ENCODE measurements at regions not wholly inside any gene's neighbourhood (a gene's known extent, or its start where the extent isn't known, plus 50 kb on each side); places are given as distances from the start of the nearest gene placed in this dataset.

- TF ChIP-seq, protein P1, sequence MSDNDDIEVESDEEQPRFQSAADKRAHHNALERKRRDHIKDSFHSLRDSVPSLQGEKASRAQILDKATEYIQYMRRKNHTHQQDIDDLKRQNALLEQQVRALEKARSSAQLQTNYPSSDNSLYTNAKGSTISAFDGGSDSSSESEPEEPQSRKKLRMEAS (IDR thresholded peaks at IDR 0.05; ENCODE audit: low read depth, low read length): no peak
- TF ChIP-seq POLR2A (IDR thresholded peaks at IDR 0.05; ENCODE audit: extremely low read depth, insufficient read length): no peak
- no peak for TF ChIP-seq MYC (IDR thresholded peaks at IDR 0.05; ENCODE audit: low read depth, low read length)
- no peak overlapping the region for H3K4me3 ChIP-seq (ENCODE audit: low read depth, low read length)
- no peak for DNase-seq (ENCODE audit: low read depth)
These were observed 112.0 kb downstream of the CHST1 start for GRCh38 chr11:45553383-45553936.

GRCh38 chr11:45551191-45551713 lies 114.2 kb downstream of the CHST1 start:
- no peak for DNase-seq (ENCODE audit: low read depth)
- no peak overlapping the region for H3K4me3 ChIP-seq (ENCODE audit: low read depth, low read length)
- TF ChIP-seq POLR2A (IDR thresholded peaks at IDR 0.05; ENCODE audit: extremely low read depth, insufficient read length) (no peak), CTCF (IDR thresholded peaks at IDR 0.05; ENCODE audit: low read depth, low read length) (no peak), MYC (IDR thresholded peaks at IDR 0.05; ENCODE audit: low read depth, low read length) (no peak)
- TF ChIP-seq, protein P1 (IDR thresholded peaks at IDR 0.05; ENCODE audit: low read depth, low read length): no peak

DNA sequence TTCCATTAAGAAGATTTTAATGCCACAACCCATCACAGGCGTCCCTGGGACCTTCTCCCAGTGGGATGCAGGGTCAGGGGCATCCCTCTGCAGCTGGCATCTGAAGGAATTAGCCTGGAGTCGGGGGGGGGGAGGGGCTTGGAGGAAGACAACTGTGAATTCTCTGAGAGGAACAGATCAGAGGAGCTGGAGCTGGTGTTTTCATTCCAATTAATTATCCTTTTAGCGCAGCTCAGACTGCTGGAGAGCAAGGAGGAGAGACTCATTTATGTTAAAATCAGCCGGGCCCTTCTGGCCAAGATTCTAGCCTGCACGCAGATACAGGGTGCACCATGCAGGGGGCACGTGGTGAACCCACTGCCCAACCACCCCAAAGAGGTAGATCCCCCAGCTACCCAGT lies 116.2 kb downstream of the CHST1 start:
- H3K4me3 ChIP-seq (ENCODE audit: low read depth, low read length): no peak overlapping the region
- no peak for DNase-seq (ENCODE audit: low read depth)
- no peak for TF ChIP-seq CTCF (IDR thresholded peaks at IDR 0.05; ENCODE audit: low read depth, low read length)
- no peak for TF ChIP-seq POLR2A (IDR thresholded peaks at IDR 0.05; ENCODE audit: extremely low read depth, insufficient read length)
- TF ChIP-seq MYC (IDR thresholded peaks at IDR 0.05; ENCODE audit: low read depth, low read length): no peak
- TF ChIP-seq, protein P1 (IDR thresholded peaks at IDR 0.05; ENCODE audit: low read depth, low read length): no peak

- DNase-seq (ENCODE audit: low read depth): no peak
- TF ChIP-seq MYC (IDR thresholded peaks at IDR 0.05; ENCODE audit: low read depth, low read length): no peak
- TF ChIP-seq, protein P1 (IDR thresholded peaks at IDR 0.05; ENCODE audit: low read depth, low read length): no peak
- TF ChIP-seq POLR2A (IDR thresholded peaks at IDR 0.05; ENCODE audit: extremely low read depth, insufficient read length): no peak
These were observed 119.1 kb downstream of the CHST1 start for GRCh38 chr11:45546366-45546765.

GRCh38 chr11:45544826-45545225 lies 120.6 kb downstream of the CHST1 start:
- no peak for TF ChIP-seq POLR2A (IDR thresholded peaks at IDR 0.05; ENCODE audit: extremely low read depth, insufficient read length)
- no peak for TF ChIP-seq CTCF (IDR thresholded peaks at IDR 0.05; ENCODE audit: low read depth, low read length)
- TF ChIP-seq MYC (IDR thresholded peaks at IDR 0.05; ENCODE audit: low read depth, low read length): no peak
- TF ChIP-seq, protein P1 (IDR thresholded peaks at IDR 0.05; ENCODE audit: low read depth, low read length): no peak
- no peak for DNase-seq (ENCODE audit: low read depth)
- no peak overlapping the region for H3K4me3 ChIP-seq (ENCODE audit: low read depth, low read length)

More at GRCh38 chr11:45546366-45546765, 119.1 kb downstream of the CHST1 start:
- H3K4me3 ChIP-seq (ENCODE audit: low read depth, low read length): no peak overlapping the region

DNA sequence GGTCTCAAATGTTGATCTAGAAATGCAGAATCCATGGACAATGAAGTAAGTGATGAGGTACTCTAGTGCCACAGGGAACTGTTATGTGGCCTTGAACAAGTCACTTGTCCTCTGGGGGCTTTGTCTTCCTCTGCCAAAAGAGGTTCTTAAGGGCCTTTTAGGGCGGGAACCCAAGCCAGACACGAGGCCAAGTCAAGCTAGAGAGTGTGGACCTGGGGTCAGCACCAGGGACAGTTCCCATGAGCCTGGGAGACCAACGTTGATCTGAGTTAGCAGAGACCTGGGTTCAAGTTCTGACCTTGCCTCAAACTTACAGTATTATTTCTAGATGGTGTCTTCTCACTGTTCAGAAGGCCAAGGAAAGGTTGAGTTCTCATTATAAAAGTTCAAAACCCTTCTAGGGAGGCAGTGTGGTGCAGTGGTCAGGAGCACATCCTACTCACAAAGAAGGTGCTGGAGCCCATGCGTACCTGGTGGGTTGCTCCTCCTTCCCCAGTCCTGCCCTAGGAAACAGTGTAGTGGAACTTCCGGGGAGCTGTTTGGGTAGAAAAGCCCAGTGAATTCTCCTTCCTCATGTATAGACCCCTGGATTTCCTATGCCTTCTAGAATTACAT lies 121.5 kb downstream of the CHST1 start:
- DNase-seq (ENCODE audit: low read depth): peak; percentile 54
- TF ChIP-seq CTCF (IDR thresholded peaks at IDR 0.05; ENCODE audit: low read depth, low read length) (no peak), POLR2A (IDR thresholded peaks at IDR 0.05; ENCODE audit: extremely low read depth, insufficient read length) (no peak), MYC (IDR thresholded peaks at IDR 0.05; ENCODE audit: low read depth, low read length) (no peak)
- TF ChIP-seq, protein P1 (IDR thresholded peaks at IDR 0.05; ENCODE audit: low read depth, low read length): no peak
- no peak overlapping the region for H3K4me3 ChIP-seq (ENCODE audit: low read depth, low read length)
